H1 (cell line): ENCODE measurements at regions not wholly inside any gene's neighbourhood (a gene's known extent, or its start where the extent isn't known, plus 50 kb on each side); places are given as distances from the start of the nearest gene placed in this dataset.

Source experiments
- CTCF ChIA-PET: fragments of 300-600 bp; sonication (Branson Sonifier 250); formaldehyde crosslinking; loops from one replicate; lab custom pipeline; 2021; ENCODE audit not compliant: partially characterized antibody; lab: Charles Lee
- POLR2A ChIA-PET: fragments of 300-600 bp; sonication (Branson Sonifier 250); formaldehyde crosslinking; loops from one replicate; lab custom pipeline; 2021; ENCODE audit warnings: inconsistent platforms; ENCODE audit not compliant: partially characterized antibody; lab: Charles Lee
- DNase-seq, 2 experiments: peaks; one replicate each; pipeline versions ENCODE4 v3.0.0 to v3.0.0-alpha.2; 2010 to 2022; ENCODE audit warnings: low spot score in 2 of 2, low read depth in 1 of 2, mixed read lengths in 1 of 2
- FAIRE-seq: peaks from 2 replicates; lab custom pipeline; 2011; peaks lifted over from hg19 to GRCh38; lab: Jason Lieb, UNC
- H2AFZ ChIP-seq: 2 replicates; pipeline ENCODE4 v1.8.1; 2012; ENCODE audit warnings: low read length, inconsistent platforms
- H2AK5ac ChIP-seq: 2 replicates; pipeline ENCODE4 v1.6.1; 2013; ENCODE audit warnings: low read depth, low read length
- H2BK120ac ChIP-seq: replicated peaks from 2 replicates; pipeline ENCODE3; 2013; ENCODE audit warnings: low read depth, low read length, inconsistent platforms
- H2BK12ac ChIP-seq: 2 replicates; pipeline ENCODE4 v1.6.1; 2013; ENCODE audit warnings: low read depth, low read length
- H2BK15ac ChIP-seq: 2 replicates; pipeline ENCODE4 v1.6.1; 2013; ENCODE audit warnings: low read length
- H2BK20ac ChIP-seq: 2 replicates; pipeline ENCODE4 v1.6.1; 2013; ENCODE audit warnings: low read length
- H2BK5ac ChIP-seq: 2 replicates; pipeline ENCODE4 v1.6.1; 2013; ENCODE audit warnings: low read depth, low read length
- H3K14ac ChIP-seq: 2 replicates; pipeline ENCODE4 v1.6.1; 2013; ENCODE audit warnings: inconsistent platforms; ENCODE audit not compliant: insufficient read length
- H3K18ac ChIP-seq: 2 replicates; pipeline ENCODE4 v1.6.1; 2013; ENCODE audit warnings: low read length; ENCODE audit errors: extremely low read depth
- H3K23ac ChIP-seq: 2 replicates; pipeline ENCODE4 v1.6.1; 2013; ENCODE audit warnings: inconsistent platforms; ENCODE audit not compliant: insufficient read length
- H3K23me2 ChIP-seq: 2 replicates; pipeline ENCODE4 v1.6.1; 2013; ENCODE audit warnings: low read depth, low read length
- H3K27ac ChIP-seq: 2 replicates; pipeline ENCODE4 v1.6.1; 2011; ENCODE audit warnings: low read depth, low read length, inconsistent platforms
- H3K27me3 ChIP-seq, 4 experiments: replicated peaks in 1 of 4; 1 replicate in 1 of 4; 2 replicates in 3 of 4; pipeline versions ENCODE4 v1.6.1 to v1.8.1; 2011 to 2013; ENCODE audit warnings: low read length in 3 of 4, mild to moderate bottlenecking in 3 of 4, inconsistent platforms in 2 of 4, mixed read lengths in 2 of 4, moderate library complexity in 1 of 4; ENCODE audit not compliant: control insufficient read depth in 3 of 4, insufficient read depth in 3 of 4; ENCODE audit errors: extremely low read depth in 1 of 4
- H3K36me3 ChIP-seq, 4 experiments: 2 replicates each; pipeline versions ENCODE4 v1.6.1 to v1.8.1; 2011 to 2013; ENCODE audit warnings: mild to moderate bottlenecking in 4 of 4, low read length in 3 of 4, moderate library complexity in 2 of 4, control low read depth in 1 of 4, inconsistent platforms in 1 of 4; ENCODE audit not compliant: insufficient read depth in 4 of 4, control insufficient read depth in 2 of 4
- H3K4ac ChIP-seq: replicated peaks from 2 replicates; pipeline ENCODE3; 2013; ENCODE audit warnings: low read length, low read depth, mixed read lengths, inconsistent platforms; ENCODE audit not compliant: insufficient read length
- H3K4me1 ChIP-seq, 4 experiments: replicated peaks in 1 of 4; 1 replicate in 1 of 4; 2 replicates in 3 of 4; pipeline versions ENCODE4 v1.6.1 to v1.8.1; 2011 to 2013; ENCODE audit warnings: low read length in 3 of 4, inconsistent platforms in 2 of 4, mixed read lengths in 1 of 4; ENCODE audit not compliant: insufficient read depth in 4 of 4, control insufficient read depth in 3 of 4
- H3K4me2 ChIP-seq, 2 experiments: 2 replicates each; pipeline versions ENCODE4 v1.6.1 to v1.8.1; 2011 to 2013; ENCODE audit warnings: low read depth in 2 of 2, low read length in 2 of 2, control low read depth in 1 of 2, inconsistent platforms in 1 of 2, mild to moderate bottlenecking in 1 of 2; ENCODE audit not compliant: insufficient read depth in 1 of 2
- H3K4me3 ChIP-seq, 4 experiments: fragments of 200-600, 300-600 bp in 1 of 4; sonication (generic), shearing (Covaris generic), sonication (Bioruptor Twin) in 1 of 4; 2 replicates each; pipeline versions ENCODE4 v1.5.1 to v1.8.1; 2011 to 2016; ENCODE audit warnings: low read length in 4 of 4, low read depth in 3 of 4, control low read depth in 2 of 4, inconsistent platforms in 2 of 4, mild to moderate bottlenecking in 2 of 4, mixed read lengths in 1 of 4, moderate library complexity in 1 of 4; ENCODE audit not compliant: insufficient read depth in 2 of 4; ENCODE audit errors: extremely low read depth in 1 of 4
- H3K56ac ChIP-seq: replicated peaks from 2 replicates; pipeline ENCODE3; 2013; ENCODE audit warnings: low read depth, mild to moderate bottlenecking, mixed read lengths, low read length, inconsistent platforms; ENCODE audit not compliant: insufficient read length
- H3K79me1 ChIP-seq: 2 replicates; pipeline ENCODE4 v1.6.1; 2013; ENCODE audit warnings: low read depth, low read length, control low read depth
- H3K79me2 ChIP-seq, 2 experiments: 2 replicates each; pipeline versions ENCODE4 v1.6.1 to v1.8.1; 2012 to 2013; ENCODE audit warnings: low read length in 2 of 2, mild to moderate bottlenecking in 2 of 2, inconsistent platforms in 1 of 2; ENCODE audit not compliant: insufficient read depth in 2 of 2, control insufficient read depth in 1 of 2
- H3K9ac ChIP-seq, 4 experiments: replicated peaks in 1 of 4; 1 replicate in 1 of 4; 2 replicates in 3 of 4; pipeline versions ENCODE4 v1.6.1 to v1.8.1; 2011 to 2013; ENCODE audit warnings: low read depth in 3 of 4, low read length in 3 of 4, control low read depth in 2 of 4, mild to moderate bottlenecking in 2 of 4, moderate library complexity in 2 of 4, inconsistent platforms in 1 of 4; ENCODE audit errors: extremely low read depth in 1 of 4
- H3K9me3 ChIP-seq, 2 experiments: 2 replicates each; pipeline versions ENCODE4 v1.6.1 to v1.8.1; 2012 to 2013; ENCODE audit warnings: mild to moderate bottlenecking in 2 of 2, moderate library complexity in 2 of 2, control low read depth in 1 of 2, inconsistent platforms in 1 of 2, low read depth in 1 of 2, low read length in 1 of 2, mixed read lengths in 1 of 2; ENCODE audit not compliant: insufficient read depth in 2 of 2
- H4K20me1 ChIP-seq, 2 experiments: replicated peaks in 1 of 2; 2 replicates each; pipeline versions ENCODE3 to v1.8.1; 2011 to 2013; ENCODE audit warnings: inconsistent platforms in 2 of 2, low read length in 2 of 2, mild to moderate bottlenecking in 1 of 2; ENCODE audit not compliant: insufficient read depth in 2 of 2, control insufficient read depth in 1 of 2
- H4K5ac ChIP-seq: 2 replicates; pipeline ENCODE4 v1.6.1; 2013; ENCODE audit warnings: low read length, low read depth, mixed read lengths, inconsistent platforms; ENCODE audit not compliant: insufficient read length
- H4K8ac ChIP-seq: 2 replicates; pipeline ENCODE4 v1.8.0; 2013; ENCODE audit warnings: mild to moderate bottlenecking, moderate library complexity, low read length, inconsistent platforms; ENCODE audit not compliant: insufficient read depth; ENCODE audit errors: extremely low read depth
- H4K91ac ChIP-seq: replicated peaks from 2 replicates; pipeline ENCODE3; 2013; ENCODE audit warnings: low read length, mixed read lengths, inconsistent platforms; ENCODE audit not compliant: insufficient read length
- KDM5A ChIP-seq: fragments of 200-600 bp; IDR thresholded peaks from 2 replicates; pipeline ENCODE4 v1.7.1; 2012; ENCODE audit warnings: mild to moderate bottlenecking, low read length, inconsistent platforms, mixed read lengths
- RFX5 ChIP-seq: IDR thresholded peaks from 2 replicates; pipeline ENCODE4 v1.6.1; 2011; ENCODE audit warnings: low read depth, low read length, improper control_type of control experiment, borderline replicate concordance
- WGBS, 2 experiments: shearing (Covaris generic) in 1 of 2; methylation state at CpG; one replicate each; pipeline versions ENCODE4 v1.1.6 to v1.1.7; 2013 to 2015; ENCODE audit warnings: low lambda C conversion rate in 2 of 2, mixed read lengths in 2 of 2, inconsistent platforms in 1 of 2, low coverage in 1 of 2, missing lambda C conversion rate in 1 of 2; ENCODE audit not compliant: insufficient replicate concordance in 2 of 2, insufficient coverage in 1 of 2, insufficient read length in 1 of 2; ENCODE audit errors: extremely low coverage in 1 of 2, missing lambda C conversion rate in 1 of 2; 5-methylcytosine and 5-hydroxymethylcytosine counted together

DNA sequence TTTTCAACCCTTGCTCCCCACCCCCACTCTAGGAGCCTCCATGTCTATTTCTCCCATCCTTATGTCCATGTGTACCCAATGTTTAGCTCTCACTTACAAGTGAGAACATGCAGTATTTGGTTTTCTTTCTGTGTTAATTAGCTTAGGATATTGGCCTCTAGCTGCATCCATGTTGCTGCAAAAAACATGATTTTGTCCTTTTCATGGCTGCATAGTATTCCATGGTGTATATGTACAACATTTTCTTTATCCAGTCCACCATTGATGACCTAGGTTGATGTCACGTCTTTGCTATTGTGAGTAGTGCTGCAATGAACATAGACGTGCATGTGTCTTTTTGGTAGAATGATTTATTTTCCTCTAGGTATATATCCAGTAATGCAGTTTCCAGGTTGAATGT, 472.8 kb downstream of the ZNF674 start:
- Histone ChIP-seq H3K79me2 (no peaks in the 10 kb centered on the region), H2BK5ac (no peak overlapping the region), H4K91ac (no peak overlapping the region), H2BK120ac (no peak overlapping the region), H4K8ac (no peak overlapping the region), H3K4me1 (no peaks in the 10 kb centered on the region), H4K5ac (no peak overlapping the region), H3K4me3 (no peak overlapping the region), H4K20me1 (no peaks in the 10 kb centered on the region), H3K23ac (no peak overlapping the region), H2AK5ac (no peak overlapping the region), H3K9me3 (no peaks in the 10 kb centered on the region), H3K79me1 (no peaks in the 10 kb centered on the region), H2BK15ac (no peak overlapping the region), H2BK12ac (no peak overlapping the region), H3K23me2 (no peaks in the 10 kb centered on the region), H2BK20ac (no peak overlapping the region), H3K56ac (no peak overlapping the region), H3K4me2 (no peak overlapping the region), H3K14ac (no peak overlapping the region), H3K9ac (no peak overlapping the region), H3K27ac (no peak overlapping the region), H2AFZ (no peak overlapping the region), H3K4ac (no peak overlapping the region), H3K18ac (no peak overlapping the region), H3K27me3 (no peaks in the 10 kb centered on the region), H3K36me3 (no peaks in the 10 kb centered on the region)
- DNase-seq (no peak), FAIRE-seq (no peak)
- TF ChIP-seq RFX5 = no peak
- TF ChIP-seq KDM5A = no peak
- ChIA-PET CTCF (no interaction called here), POLR2A (no interaction called here)
- WGBS, 2 experiments = 88% methylated on average over 2 of the region's 2 CpGs; no CpG with 5 or more reads in 1 of the 2 experiments
